Astrocyte (in vitro differentiated cells and primary cell): ENCODE measurements at regions not wholly inside any gene's neighbourhood (a gene's known extent, or its start where the extent isn't known, plus 50 kb on each side); places are given as distances from the start of the nearest gene placed in this dataset.

Source experiments
- CTCF ChIP-seq: IDR thresholded peaks from 2 replicates; pipeline ENCODE4 v1.5.1; 2011; ENCODE audit warnings: low read depth, mild to moderate bottlenecking, inconsistent platforms, low read length, moderate library complexity; ENCODE audit not compliant: insufficient read depth
- EZH2 ChIP-seq: IDR thresholded peaks from 2 replicates; pipeline ENCODE4 v1.6.1; 2012; ENCODE audit warnings: mild to moderate bottlenecking, low read length, inconsistent platforms; ENCODE audit not compliant: insufficient read depth

GRCh38 chr5:174311121-174311520 is 265.6 kb downstream of the NSG2 start:
- TF ChIP-seq CTCF: no peak
- TF ChIP-seq EZH2: no peak
